Choroid plexus epithelial cell (primary cell): ENCODE measurements at regions not wholly inside any gene's neighbourhood (a gene's known extent, or its start where the extent isn't known, plus 50 kb on each side); places are given as distances from the start of the nearest gene placed in this dataset.

Experiments used
- DNase-seq: peaks from one replicate; pipeline ENCODE4 v3.0.0-alpha.2; 2010; ENCODE audit warnings: low read depth
- H3K4me3 ChIP-seq: 2 replicates; pipeline ENCODE4 v1.5.1; 2011; ENCODE audit warnings: low read depth, mild to moderate bottlenecking, control low read depth, low read length, moderate library complexity
- CTCF ChIP-seq: conservative IDR thresholded peaks from 2 replicates; pipeline ENCODE4 v1.5.1; 2011; ENCODE audit warnings: low read depth, mild to moderate bottlenecking, control low read depth, inconsistent platforms, low read length, moderate library complexity

- no peak for TF ChIP-seq CTCF
- H3K4me3 ChIP-seq, result no peak overlapping the region
- no peak for DNase-seq
Observed at GRCh38 chrX:20527041-20527440, 260.3 kb upstream of the RPS6KA3 start.

GRCh38 chrX:20523626-20524312, 257.1 kb upstream of the RPS6KA3 start:
- no peak overlapping the region for H3K4me3 ChIP-seq
- no peak for DNase-seq
- TF ChIP-seq CTCF, result no peak

- DNase-seq, result no peak
- no peak for TF ChIP-seq CTCF
- H3K4me3 ChIP-seq, result no peak overlapping the region
Observed at GRCh38 chrX:20522420-20522819, 255.7 kb upstream of the RPS6KA3 start.

- peak; percentile 81 for DNase-seq
- H3K4me3 ChIP-seq, result no peak overlapping the region
- no peak for TF ChIP-seq CTCF
Observed at GRCh38 chrX:20521222-20521621, 254.5 kb upstream of the RPS6KA3 start.

GRCh38 chrX:20519826-20520225, 253.1 kb upstream of the RPS6KA3 start:
- TF ChIP-seq CTCF, result no peak
- no peak for DNase-seq
- no peak overlapping the region for H3K4me3 ChIP-seq

GRCh38 chrX:20519146-20519545, 252.4 kb upstream of the RPS6KA3 start:
- no peak overlapping the region for H3K4me3 ChIP-seq
- DNase-seq, result no peak
- no peak for TF ChIP-seq CTCF

- H3K4me3 ChIP-seq, result no peak overlapping the region
- no peak for DNase-seq
- no peak for TF ChIP-seq CTCF
Observed at GRCh38 chrX:20517565-20517964, 250.9 kb upstream of the RPS6KA3 start.
